ENCODE measurements at regions not wholly inside any gene's neighbourhood (a gene's known extent, or its start where the extent isn't known, plus 50 kb on each side); places are given as distances from the start of the nearest gene placed in this dataset.

- TF ChIP-seq ZFP36 (IDR thresholded peaks at IDR 0.05; ENCODE audit: borderline replicate concordance, partially characterized antibody): no peak
- TF ChIP-seq POLR2A (IDR thresholded peaks at IDR 0.05; ENCODE audit: low read length): no peak
- no peak for TF ChIP-seq REST (IDR thresholded peaks at IDR 0.05)
- no peak for TF ChIP-seq EHMT2 (IDR thresholded peaks at IDR 0.05; ENCODE audit: low read depth)
- TF ChIP-seq CTCF (IDR thresholded peaks at IDR 0.05): no peak
- no peak for TF ChIP-seq RAD21 (conservative IDR thresholded peaks at IDR 0.05 in 1 of 2, IDR thresholded peaks at IDR 0.05 in 1 of 2)
- TF ChIP-seq MAFK (IDR thresholded peaks at IDR 0.05; ENCODE audit: partially characterized antibody): no peak
- TF ChIP-seq GATA3 (IDR thresholded peaks at IDR 0.05; ENCODE audit: borderline replicate concordance): no peak
- TF ChIP-seq FOSL2 (IDR thresholded peaks at IDR 0.05): no peak
- no peak for TF ChIP-seq FOSL2 (CRISPR knock-in tag; IDR thresholded peaks at IDR 0.05)
Observed at GRCh38 chr10:118213436-118213835, 128.7 kb downstream of the FAM204A start.
